ENCODE measurements at regions not wholly inside any gene's neighbourhood (a gene's known extent, or its start where the extent isn't known, plus 50 kb on each side); places are given as distances from the start of the nearest gene placed in this dataset.
"Not testable (repeated sequence)": the region's sequence is repeated elsewhere in the genome, so short reads cannot be mapped to it uniquely, and the experiment has no call there.

DNA sequence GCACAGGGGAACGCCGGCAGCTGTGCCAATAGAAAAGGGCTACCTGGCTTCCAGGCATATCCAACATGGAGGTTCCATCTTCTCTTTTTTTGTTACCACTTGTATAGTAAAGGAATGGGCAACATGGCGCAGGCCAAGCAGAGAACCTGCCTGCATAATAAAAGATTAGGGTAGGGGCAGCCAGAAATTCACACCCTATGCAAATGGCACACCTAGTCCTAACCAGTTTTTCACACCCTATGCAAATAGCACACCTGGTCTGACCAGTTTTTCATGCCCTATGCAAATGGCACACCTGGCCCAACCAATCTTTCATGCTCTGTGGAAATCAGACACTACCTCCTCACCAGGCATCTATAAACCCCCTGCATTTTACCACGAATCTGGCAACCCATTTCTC, 369.5 kb downstream of the IPMK start:
- H3K4me3 ChIP-seq (ENCODE audit: low read depth, low read length) = no peak overlapping the region
- TF ChIP-seq, protein P1, sequence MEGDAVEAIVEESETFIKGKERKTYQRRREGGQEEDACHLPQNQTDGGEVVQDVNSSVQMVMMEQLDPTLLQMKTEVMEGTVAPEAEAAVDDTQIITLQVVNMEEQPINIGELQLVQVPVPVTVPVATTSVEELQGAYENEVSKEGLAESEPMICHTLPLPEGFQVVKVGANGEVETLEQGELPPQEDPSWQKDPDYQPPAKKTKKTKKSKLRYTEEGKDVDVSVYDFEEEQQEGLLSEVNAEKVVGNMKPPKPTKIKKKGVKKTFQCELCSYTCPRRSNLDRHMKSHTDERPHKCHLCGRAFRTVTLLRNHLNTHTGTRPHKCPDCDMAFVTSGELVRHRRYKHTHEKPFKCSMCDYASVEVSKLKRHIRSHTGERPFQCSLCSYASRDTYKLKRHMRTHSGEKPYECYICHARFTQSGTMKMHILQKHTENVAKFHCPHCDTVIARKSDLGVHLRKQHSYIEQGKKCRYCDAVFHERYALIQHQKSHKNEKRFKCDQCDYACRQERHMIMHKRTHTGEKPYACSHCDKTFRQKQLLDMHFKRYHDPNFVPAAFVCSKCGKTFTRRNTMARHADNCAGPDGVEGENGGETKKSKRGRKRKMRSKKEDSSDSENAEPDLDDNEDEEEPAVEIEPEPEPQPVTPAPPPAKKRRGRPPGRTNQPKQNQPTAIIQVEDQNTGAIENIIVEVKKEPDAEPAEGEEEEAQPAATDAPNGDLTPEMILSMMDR (IDR thresholded peaks at IDR 0.05; ENCODE audit: insufficient read depth, low read length) = no peak
- no peak for DNase-seq (ENCODE audit: low read depth)

DNA sequence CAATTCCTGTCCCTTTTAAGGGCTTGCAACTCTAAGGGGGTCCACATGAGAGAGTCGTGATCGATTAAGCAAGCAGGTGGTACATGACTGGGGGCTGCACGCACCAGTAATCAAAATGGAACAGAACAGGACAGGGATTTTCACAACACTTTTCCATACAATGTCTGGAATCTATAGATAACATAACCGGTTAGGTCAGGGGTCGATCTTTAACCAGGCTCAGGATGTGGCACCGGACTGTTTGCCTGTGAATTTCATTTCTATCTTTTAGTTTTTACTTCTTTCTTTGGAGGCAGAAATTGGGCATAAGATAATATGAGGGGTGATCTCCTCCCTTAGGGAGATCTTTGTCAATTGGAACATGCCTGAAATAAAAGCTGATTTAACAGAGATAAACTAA, 370.1 kb downstream of the IPMK start:
- no peak for DNase-seq (ENCODE audit: low read depth)
- TF ChIP-seq, protein P1 (IDR thresholded peaks at IDR 0.05; ENCODE audit: insufficient read depth, low read length) = no peak
- H3K4me3 ChIP-seq (ENCODE audit: low read depth, low read length) = no peak overlapping the region

DNA sequence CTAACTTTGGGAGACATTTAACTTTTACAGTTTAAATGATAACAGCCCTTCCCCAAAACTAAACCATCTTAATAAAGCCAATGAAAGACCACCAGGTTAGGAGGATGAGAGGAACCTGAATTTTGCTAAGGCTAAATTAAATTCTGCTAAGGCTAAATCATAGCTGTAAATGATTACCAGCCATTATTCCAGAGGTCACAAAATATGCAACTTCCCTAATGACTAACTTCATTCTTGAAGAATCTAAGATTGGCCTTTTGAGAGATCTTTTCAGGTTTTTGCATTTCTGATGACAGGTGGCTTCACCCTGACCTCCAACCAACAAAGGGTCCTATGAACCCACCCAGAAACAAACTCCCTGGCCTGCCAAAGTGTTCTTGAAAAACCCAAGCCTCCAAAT, 373.3 kb downstream of the IPMK start:
- DNase-seq (ENCODE audit: low read depth) = no peak
- no peak overlapping the region for H3K4me3 ChIP-seq (ENCODE audit: low read depth, low read length)
- TF ChIP-seq, protein P1 (IDR thresholded peaks at IDR 0.05; ENCODE audit: insufficient read depth, low read length) = no peak

DNA sequence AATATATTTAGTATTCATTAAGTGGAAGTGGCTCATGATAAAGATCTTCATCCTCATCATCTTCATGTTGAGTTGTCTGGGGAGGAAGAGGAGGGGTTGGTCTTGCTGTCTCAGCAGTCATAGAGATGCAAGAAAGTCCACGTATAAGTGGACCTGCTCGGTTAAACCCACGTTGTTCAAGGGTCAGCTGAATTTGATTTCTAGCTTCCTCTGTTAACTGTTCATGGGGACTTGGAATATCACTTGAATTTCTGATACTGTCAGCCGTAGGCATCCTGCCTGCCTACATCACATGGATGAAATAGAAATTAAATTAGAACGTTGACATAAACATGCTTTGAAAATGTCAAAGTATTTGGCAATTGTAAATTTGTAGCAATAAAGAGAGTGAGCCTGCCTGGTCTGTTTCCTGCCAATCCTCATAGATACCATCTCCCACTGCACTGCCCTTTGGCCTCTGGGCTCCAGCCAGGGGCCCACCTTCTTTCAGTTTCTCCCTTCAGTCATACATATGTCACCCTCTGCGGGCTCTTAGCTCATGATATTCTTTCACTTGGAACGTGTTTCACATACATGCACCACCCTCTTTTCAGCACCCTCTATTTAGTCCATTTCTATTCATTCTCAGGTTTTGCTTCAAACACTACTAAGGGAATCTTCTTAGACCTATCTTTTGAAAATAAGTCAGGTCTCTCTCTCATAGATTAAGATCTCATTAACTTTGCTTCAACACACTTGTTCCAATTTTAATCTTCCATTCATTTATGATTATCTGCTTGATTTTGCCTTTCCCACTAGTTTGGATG, 376.3 kb downstream of the IPMK start:
- TF ChIP-seq, protein P1 (IDR thresholded peaks at IDR 0.05; ENCODE audit: insufficient read depth, low read length) = no peak
- no peak overlapping the region for H3K4me3 ChIP-seq (ENCODE audit: low read depth, low read length)
- no peak for DNase-seq (ENCODE audit: low read depth)

DNA sequence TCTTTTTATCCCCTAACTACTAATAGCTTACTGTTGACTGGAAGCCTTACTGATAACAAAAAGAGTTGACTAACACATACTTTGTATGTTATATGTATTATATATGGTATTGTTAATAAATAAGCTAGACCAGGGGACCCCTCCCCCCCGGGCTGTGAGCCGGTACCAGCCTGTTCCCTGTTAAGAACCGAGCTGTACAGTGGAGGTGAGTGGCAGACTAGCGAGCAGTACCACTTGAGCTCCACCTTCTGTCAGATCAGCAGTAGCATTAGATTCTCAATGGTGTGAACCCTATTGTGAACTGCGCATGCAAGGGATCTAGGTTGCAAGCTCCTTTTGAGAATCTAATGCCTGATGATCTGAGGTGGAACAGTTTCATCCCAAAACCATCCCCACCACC, 377.0 kb downstream of the IPMK start:
- DNase-seq (ENCODE audit: low read depth) = no peak
- H3K4me3 ChIP-seq (ENCODE audit: low read depth, low read length) = no peak overlapping the region
- TF ChIP-seq, protein P1 (IDR thresholded peaks at IDR 0.05; ENCODE audit: insufficient read depth, low read length) = no peak

DNA sequence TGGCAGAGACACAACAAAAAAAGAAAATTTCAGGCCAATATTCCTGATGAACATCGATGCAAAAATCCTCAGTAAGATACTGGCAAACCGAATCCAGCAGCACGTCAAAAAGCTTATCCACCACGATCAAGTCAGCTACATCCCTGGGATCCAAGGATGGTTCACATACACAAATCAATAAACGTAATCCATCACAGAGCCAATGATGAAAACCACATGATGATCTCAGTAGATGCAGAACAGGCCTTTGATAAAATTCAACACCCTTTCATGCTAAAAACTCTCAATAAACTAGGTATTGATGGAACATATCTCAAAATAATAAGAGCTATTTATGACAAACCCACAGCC, 382.1 kb downstream of the IPMK start:
- H3K4me3 ChIP-seq (ENCODE audit: low read depth, low read length); DNase-seq (ENCODE audit: low read depth): not testable (repeated sequence)

DNA sequence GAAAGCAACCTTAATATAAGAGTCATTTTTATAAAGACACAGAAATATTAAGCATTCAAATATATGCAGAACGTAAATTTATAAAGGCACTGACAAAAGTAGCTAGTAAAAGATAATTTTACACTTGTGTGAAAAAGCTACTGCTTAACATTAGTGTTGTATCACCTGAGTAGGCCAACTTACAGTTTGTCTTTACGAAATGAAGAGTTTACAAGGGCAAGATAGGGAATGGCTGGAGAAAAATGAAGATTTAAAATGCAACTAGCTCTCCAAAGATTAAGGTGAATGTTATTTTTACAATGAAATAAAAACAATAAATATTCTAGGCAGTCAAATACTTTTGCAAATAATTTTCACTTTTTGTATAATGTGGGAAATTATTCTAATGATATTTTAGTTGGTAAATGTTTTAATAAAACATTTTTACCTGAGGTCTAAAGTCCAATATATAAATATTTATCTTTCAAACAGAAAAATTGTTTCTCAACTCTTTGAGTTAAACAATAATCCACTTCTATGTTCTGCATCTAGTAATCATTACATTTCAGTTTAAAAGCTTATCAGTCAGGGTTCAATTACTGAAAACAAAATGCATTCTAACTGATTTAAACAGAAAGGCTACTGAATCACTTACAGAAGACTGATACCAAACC, 382.6 kb downstream of the IPMK start:
- H3K4me3 ChIP-seq (ENCODE audit: low read depth, low read length) = no peak overlapping the region
- TF ChIP-seq, protein P1 (IDR thresholded peaks at IDR 0.05; ENCODE audit: insufficient read depth, low read length) = no peak
- no peak for DNase-seq (ENCODE audit: low read depth)

Measured in fibroblast of the aortic adventitia (primary cell).